Vagina (tissue), 2 donors: ENCODE measurements at regions not wholly inside any gene's neighbourhood (a gene's known extent, or its start where the extent isn't known, plus 50 kb on each side); places are given as distances from the start of the nearest gene placed in this dataset.

ENCODE experiments used
- POLR2A ChIP-seq, 2 donors: fragments of 450-650 bp; IDR thresholded peaks; one replicate each; pipeline ENCODE4 v1.6.1; 2017; ENCODE audit warnings: antibody characterized with exemption in 2 of 2, mild to moderate bottlenecking in 2 of 2, moderate library complexity in 2 of 2
- POLR2AphosphoS5 ChIP-seq, 2 donors: sonication (generic); formaldehyde crosslinking; IDR thresholded peaks; one replicate each; pipeline ENCODE4 v1.9.0; 2017; ENCODE audit warnings: antibody characterized with exemption in 2 of 2, mild to moderate bottlenecking in 2 of 2, low read depth in 1 of 2; ENCODE audit not compliant: insufficient read depth in 1 of 2
- TF ChIP-seq, protein P1 (sequence below), 3 experiments: fragments of 450-650 bp in 2 of 3; fragments of 200-600 bp in 1 of 3; sonication (generic) in 1 of 3; IDR thresholded peaks; one replicate each; pipeline ENCODE4 v1.5.1; 2017 to 2019; ENCODE audit warnings: antibody characterized with exemption in 3 of 3, mild to moderate bottlenecking in 2 of 3, moderate library complexity in 2 of 3

DNA sequence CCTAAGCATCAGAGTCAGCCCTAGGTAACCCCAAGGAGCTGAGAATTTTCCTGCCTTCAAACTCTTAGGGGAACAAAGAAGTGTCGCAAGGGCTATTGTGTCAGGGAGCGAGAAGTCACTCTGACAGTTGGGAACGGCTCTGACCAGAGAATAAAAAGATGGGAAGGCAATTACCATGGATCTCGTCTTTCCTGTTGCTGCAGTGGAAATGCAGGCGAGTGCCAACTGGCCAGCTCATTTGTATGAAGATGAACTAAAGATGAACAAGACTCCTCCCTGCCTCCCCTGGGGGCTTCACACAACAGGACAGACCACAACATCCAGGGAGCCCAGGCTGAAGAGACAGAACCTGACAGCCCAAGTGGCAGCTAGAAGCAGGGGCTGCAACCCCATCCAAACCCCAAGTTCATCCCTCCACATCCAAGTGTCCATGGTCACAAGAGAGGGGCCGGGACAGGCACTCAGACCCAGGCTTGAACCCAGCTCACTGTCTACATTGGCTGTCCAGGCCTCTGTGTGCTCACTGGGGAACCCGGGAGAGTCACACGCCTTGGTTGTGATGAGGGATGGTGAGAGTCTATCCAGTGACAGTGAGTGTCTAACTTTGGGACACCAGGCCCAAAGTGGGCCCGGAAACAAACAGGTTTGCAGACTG lies 322.4 kb downstream of the BCL11B start:
- TF ChIP-seq POLR2AphosphoS5 (IDR thresholded peaks at IDR 0.05; ENCODE audit: insufficient read depth in 1 of 2, low read depth in 1 of 2) (no peak), POLR2A (IDR thresholded peaks at IDR 0.05) (no peak)
- TF ChIP-seq, protein P1, sequence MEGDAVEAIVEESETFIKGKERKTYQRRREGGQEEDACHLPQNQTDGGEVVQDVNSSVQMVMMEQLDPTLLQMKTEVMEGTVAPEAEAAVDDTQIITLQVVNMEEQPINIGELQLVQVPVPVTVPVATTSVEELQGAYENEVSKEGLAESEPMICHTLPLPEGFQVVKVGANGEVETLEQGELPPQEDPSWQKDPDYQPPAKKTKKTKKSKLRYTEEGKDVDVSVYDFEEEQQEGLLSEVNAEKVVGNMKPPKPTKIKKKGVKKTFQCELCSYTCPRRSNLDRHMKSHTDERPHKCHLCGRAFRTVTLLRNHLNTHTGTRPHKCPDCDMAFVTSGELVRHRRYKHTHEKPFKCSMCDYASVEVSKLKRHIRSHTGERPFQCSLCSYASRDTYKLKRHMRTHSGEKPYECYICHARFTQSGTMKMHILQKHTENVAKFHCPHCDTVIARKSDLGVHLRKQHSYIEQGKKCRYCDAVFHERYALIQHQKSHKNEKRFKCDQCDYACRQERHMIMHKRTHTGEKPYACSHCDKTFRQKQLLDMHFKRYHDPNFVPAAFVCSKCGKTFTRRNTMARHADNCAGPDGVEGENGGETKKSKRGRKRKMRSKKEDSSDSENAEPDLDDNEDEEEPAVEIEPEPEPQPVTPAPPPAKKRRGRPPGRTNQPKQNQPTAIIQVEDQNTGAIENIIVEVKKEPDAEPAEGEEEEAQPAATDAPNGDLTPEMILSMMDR (IDR thresholded peaks at IDR 0.05): no peak
